Tibial nerve (tissue), 4 donors: ENCODE measurements at regions not wholly inside any gene's neighbourhood (a gene's known extent, or its start where the extent isn't known, plus 50 kb on each side); places are given as distances from the start of the nearest gene placed in this dataset.

Experiments
- DNase-seq, 2 donors: peaks; one replicate each; pipeline ENCODE4 v3.0.0-alpha.2; 2019; ENCODE audit warnings: low spot score in 2 of 2
- H3K27ac ChIP-seq, 4 donors: fragments of 200-600 bp; sonication (generic) in 3 of 4; one replicate each; pipeline ENCODE4 v1.5.1; 2017 to 2019; ENCODE audit warnings: mild to moderate bottlenecking in 1 of 4
- H3K27me3 ChIP-seq, 2 donors: fragments of 200-600 bp; sonication (generic) in 1 of 2; one replicate each; pipeline versions ENCODE4 v1.5.1 to v1.6.0; 2017 to 2019
- H3K36me3 ChIP-seq, 3 donors: fragments of 200-600 bp; sonication (generic); one replicate each; pipeline ENCODE4 v1.5.1; 2018 to 2019
- H3K4me1 ChIP-seq, 4 donors: fragments of 200-600 bp; sonication (generic) in 3 of 4; one replicate each; pipeline ENCODE4 v1.5.1; 2017 to 2019
- H3K4me3 ChIP-seq, 4 donors: fragments of 200-600 bp; sonication (generic) in 3 of 4; one replicate each; pipeline ENCODE4 v1.5.1; 2017 to 2019; ENCODE audit warnings: mild to moderate bottlenecking in 1 of 4, moderate library complexity in 1 of 4
- H3K9me3 ChIP-seq, 4 donors: fragments of 200-600 bp; sonication (generic) in 3 of 4; one replicate each; pipeline ENCODE4 v1.5.1; 2017 to 2019
- EP300 ChIP-seq, 2 donors: sonication (generic); formaldehyde crosslinking; IDR thresholded peaks; one replicate each; pipeline ENCODE4 v1.6.1; 2017; ENCODE audit warnings: antibody characterized with exemption in 2 of 2, mild to moderate bottlenecking in 1 of 2
- POLR2A ChIP-seq, 2 donors: fragments of 450-650 bp; IDR thresholded peaks; one replicate each; pipeline ENCODE4 v1.6.1; 2017; ENCODE audit warnings: antibody characterized with exemption in 2 of 2, mild to moderate bottlenecking in 2 of 2, moderate library complexity in 2 of 2
- WGBS, 2 donors: methylation state at CpG; one replicate each; pipeline ENCODE4 v1.1.5; 2018; 5-methylcytosine and 5-hydroxymethylcytosine counted together
- TF ChIP-seq, protein P1 (sequence below), 5 experiments: fragments of 200-600 bp in 3 of 5; fragments of 450-650 bp in 2 of 5; sonication (generic) in 3 of 5; IDR thresholded peaks; one replicate each; pipeline ENCODE4 v1.5.1; 2016 to 2019; ENCODE audit warnings: antibody characterized with exemption in 5 of 5, mild to moderate bottlenecking in 3 of 5, moderate library complexity in 2 of 5

DNA sequence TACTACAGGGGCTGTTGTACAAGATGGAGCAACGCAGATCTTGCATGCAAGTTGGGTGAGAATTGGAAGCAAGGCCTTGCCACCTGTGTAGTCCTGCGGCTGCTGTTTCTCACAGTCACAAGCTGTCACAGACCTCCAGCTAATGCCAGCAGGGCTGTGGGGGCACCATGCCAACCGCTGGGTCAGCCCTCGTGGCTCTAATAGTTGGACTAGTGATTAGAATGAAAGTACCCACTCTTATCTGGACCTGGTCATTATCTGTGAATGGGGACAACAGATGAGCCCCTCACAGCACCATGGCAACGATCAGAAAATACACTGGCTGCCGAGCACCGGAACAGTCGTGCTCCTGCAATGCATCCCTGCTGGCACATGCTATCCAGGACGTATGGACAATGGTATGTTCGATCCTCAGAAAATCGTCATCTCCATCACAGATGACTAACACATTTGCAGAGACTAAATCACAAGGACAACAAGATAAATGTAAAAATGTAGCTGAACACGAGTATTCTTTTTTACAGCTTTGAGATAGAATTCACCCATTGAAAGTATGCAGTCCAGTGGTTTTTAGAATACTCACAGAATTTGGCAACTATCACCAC is 80.4 kb upstream of the CALN1 start:
- H3K27ac ChIP-seq: no peak overlapping the region
- WGBS, 2 donors: 74 to 83% methylated on average over 11 to 12 of the region's 12 CpGs
- TF ChIP-seq EP300 (IDR thresholded peaks at IDR 0.05) (no peak), POLR2A (IDR thresholded peaks at IDR 0.05) (no peak)
- TF ChIP-seq, protein P1, sequence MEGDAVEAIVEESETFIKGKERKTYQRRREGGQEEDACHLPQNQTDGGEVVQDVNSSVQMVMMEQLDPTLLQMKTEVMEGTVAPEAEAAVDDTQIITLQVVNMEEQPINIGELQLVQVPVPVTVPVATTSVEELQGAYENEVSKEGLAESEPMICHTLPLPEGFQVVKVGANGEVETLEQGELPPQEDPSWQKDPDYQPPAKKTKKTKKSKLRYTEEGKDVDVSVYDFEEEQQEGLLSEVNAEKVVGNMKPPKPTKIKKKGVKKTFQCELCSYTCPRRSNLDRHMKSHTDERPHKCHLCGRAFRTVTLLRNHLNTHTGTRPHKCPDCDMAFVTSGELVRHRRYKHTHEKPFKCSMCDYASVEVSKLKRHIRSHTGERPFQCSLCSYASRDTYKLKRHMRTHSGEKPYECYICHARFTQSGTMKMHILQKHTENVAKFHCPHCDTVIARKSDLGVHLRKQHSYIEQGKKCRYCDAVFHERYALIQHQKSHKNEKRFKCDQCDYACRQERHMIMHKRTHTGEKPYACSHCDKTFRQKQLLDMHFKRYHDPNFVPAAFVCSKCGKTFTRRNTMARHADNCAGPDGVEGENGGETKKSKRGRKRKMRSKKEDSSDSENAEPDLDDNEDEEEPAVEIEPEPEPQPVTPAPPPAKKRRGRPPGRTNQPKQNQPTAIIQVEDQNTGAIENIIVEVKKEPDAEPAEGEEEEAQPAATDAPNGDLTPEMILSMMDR (IDR thresholded peaks at IDR 0.05): no peak
- no peaks in the 10 kb centered on the region for H3K36me3 ChIP-seq
- no peaks in the 10 kb centered on the region for H3K4me1 ChIP-seq
- H3K9me3 ChIP-seq: peaks cover 0 to 17% (median 2%) of the 10 kb centered on the region in 4 donors
- H3K4me3 ChIP-seq: no peak overlapping the region
- H3K27me3 ChIP-seq: no peaks in the 10 kb centered on the region
- DNase-seq: no peak

DNA sequence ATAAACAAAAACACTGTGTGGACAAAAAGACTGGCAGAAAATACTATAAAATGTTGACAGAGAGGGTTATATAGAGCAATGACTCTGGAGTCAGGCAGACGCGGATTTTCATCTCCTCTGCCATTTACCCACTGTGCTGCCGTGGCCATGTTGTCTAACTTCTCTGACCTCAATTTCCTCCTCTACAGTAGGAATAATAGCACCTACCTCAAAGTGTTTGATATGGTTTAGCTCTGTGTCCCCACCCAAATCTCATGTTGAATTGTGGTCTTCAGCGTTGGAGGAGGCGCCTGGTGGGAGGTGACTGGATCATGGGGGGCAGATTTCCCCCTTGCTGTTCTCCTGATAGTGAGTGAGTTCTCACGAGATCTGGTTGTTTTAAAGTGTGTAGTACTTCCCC is 78.2 kb upstream of the CALN1 start:
- H3K9me3 ChIP-seq: peaks cover 0 to 10% (median 0%) of the 10 kb centered on the region in 4 donors
- TF ChIP-seq POLR2A (IDR thresholded peaks at IDR 0.05): no peak
- TF ChIP-seq, protein P1 (IDR thresholded peaks at IDR 0.05): no peak
- TF ChIP-seq EP300 (IDR thresholded peaks at IDR 0.05): no peak
- no peak for DNase-seq
- H3K4me1 ChIP-seq: no peaks in the 10 kb centered on the region
- no peak overlapping the region for H3K27ac ChIP-seq
- H3K4me3 ChIP-seq: no peak overlapping the region
- H3K36me3 ChIP-seq: no peaks in the 10 kb centered on the region
- H3K27me3 ChIP-seq: no peaks in the 10 kb centered on the region
- 81 to 85% methylated on average over 6 of the region's 6 CpGs for WGBS, 2 donors

DNA sequence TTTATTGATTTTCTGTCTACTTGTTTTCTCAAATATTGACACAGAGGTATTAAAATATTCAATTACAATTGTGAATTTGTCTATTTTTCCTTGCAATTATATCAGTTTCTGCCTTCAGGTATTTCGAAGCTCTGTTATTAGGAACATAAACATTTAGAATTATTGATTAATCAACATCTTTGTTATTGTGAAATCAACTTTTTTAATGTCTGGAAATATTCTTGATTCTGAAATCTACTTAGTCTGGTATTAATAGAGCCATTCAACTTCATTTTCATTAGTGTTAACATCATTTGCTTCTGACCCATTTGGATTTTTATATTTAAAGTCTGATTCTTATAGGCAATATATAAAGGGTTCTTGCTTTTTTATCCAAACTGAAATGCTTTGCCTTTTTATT is 69.8 kb upstream of the CALN1 start:
- Histone ChIP-seq H3K27ac (no peak overlapping the region), H3K27me3 (no peaks in the 10 kb centered on the region), H3K4me3 (no peak overlapping the region), H3K4me1 (no peaks in the 10 kb centered on the region), H3K9me3 (peaks cover 0 to 7% (median 0%) of the 10 kb centered on the region in 4 donors), H3K36me3 (no peaks in the 10 kb centered on the region)
- DNase-seq: no peak
- no peak for TF ChIP-seq POLR2A (IDR thresholded peaks at IDR 0.05)
- TF ChIP-seq, protein P1 (IDR thresholded peaks at IDR 0.05): no peak
- no peak for TF ChIP-seq EP300 (IDR thresholded peaks at IDR 0.05)
- 81 to 86% methylated on average over 1 of the region's 1 CpG for WGBS, 2 donors

DNA sequence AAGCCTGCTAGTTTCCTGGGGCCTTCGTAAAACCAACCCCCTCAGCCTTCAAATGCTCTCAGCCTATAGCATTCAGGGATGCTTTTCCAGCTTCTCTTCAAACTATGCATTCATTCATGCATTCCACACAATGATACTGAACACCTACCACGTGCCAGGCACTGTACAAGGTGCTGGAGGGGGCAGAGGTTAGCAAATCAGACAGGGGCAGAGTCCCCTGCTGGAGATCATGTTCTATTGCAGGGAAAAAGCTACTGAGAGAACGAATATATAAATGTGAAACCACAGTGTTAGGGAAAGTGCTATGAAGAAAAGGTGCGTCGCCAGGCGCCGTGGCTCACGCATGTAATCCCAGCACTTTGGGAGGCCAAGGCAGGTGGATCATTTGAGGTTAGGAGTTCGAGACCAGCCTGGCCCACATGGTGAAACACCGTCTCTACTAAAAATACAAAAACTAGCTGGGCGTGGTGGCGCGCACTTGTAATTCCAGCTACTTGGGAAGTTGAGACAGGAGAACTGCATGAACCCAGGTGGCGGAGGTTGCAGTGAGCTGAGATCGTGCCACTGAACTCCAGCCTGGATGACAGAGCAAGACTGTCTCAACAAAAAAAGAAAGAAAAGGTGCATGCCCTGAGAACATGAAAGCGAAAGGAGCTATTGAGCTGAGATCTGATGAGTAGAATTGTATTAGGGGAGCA is 64.6 kb upstream of the CALN1 start:
- DNase-seq: no peak
- 90 to 92% methylated on average over 16 of the region's 16 CpGs for WGBS, 2 donors
- Histone ChIP-seq H3K9me3 (peaks cover 0 to 16% (median 0%) of the 10 kb centered on the region in 4 donors), H3K36me3 (no peaks in the 10 kb centered on the region), H3K4me3 (no peak overlapping the region), H3K4me1 (no peaks in the 10 kb centered on the region), H3K27ac (no peak overlapping the region), H3K27me3 (no peaks in the 10 kb centered on the region)
- TF ChIP-seq EP300 (IDR thresholded peaks at IDR 0.05) (no peak), POLR2A (IDR thresholded peaks at IDR 0.05) (no peak)
- TF ChIP-seq, protein P1 (IDR thresholded peaks at IDR 0.05): no peak

DNA sequence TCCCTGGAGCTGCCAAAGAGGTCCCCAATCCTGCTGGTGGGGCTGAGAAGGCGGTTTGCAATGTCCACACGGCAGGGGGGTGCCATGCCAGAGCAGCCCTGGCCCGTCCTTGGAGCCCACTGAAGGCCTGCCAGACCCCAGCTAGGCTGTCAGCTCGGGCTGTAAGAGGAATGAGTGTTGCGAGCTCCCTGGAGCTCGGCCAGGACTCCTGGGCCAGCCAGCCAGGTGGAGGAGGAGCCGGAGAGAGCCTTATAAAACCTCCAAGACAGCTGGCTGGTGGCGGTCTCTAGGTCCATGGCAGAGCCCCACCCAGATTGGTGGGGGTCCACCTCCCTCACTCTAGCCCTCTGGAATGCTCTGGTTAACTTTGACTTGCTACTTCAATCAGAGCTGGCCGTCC is 55.1 kb upstream of the CALN1 start:
- no peaks in the 10 kb centered on the region for H3K4me1 ChIP-seq
- no peak overlapping the region for H3K4me3 ChIP-seq
- no peaks in the 10 kb centered on the region for H3K36me3 ChIP-seq
- TF ChIP-seq POLR2A (IDR thresholded peaks at IDR 0.05) (no peak), EP300 (IDR thresholded peaks at IDR 0.05) (no peak)
- TF ChIP-seq, protein P1 (IDR thresholded peaks at IDR 0.05): no peak
- 76 to 84% methylated on average over 8 to 9 of the region's 9 CpGs for WGBS, 2 donors
- no peaks in the 10 kb centered on the region for H3K27me3 ChIP-seq
- DNase-seq: no peak
- H3K27ac ChIP-seq: no peak overlapping the region
- H3K9me3 ChIP-seq: peaks cover 0 to 40% (median 0%) of the 10 kb centered on the region in 4 donors
